Peyer's patch (tissue), 4 donors: ENCODE measurements at regions not wholly inside any gene's neighbourhood (a gene's known extent, or its start where the extent isn't known, plus 50 kb on each side); places are given as distances from the start of the nearest gene placed in this dataset.
A peak's percentile ranks its signal among the peaks of the same experiment; 100 is the strongest.

Experiments
- DNase-seq, 3 donors: peaks; one replicate each; pipeline ENCODE4 v3.0.0-alpha.2; 2017 to 2019
- H3K27ac ChIP-seq, 4 donors: fragments of 200-600 bp; sonication (generic); one replicate each; pipeline ENCODE4 v1.5.1; 2016 to 2019
- H3K27me3 ChIP-seq, 2 donors: fragments of 200-600 bp; sonication (generic); one replicate each; pipeline ENCODE4 v1.5.1; 2019
- H3K36me3 ChIP-seq, 3 donors: fragments of 200-600 bp; sonication (generic); one replicate each; pipeline ENCODE4 v1.5.1; 2016 to 2019
- H3K4me1 ChIP-seq, 4 donors: fragments of 200-600 bp; sonication (generic); one replicate each; pipeline ENCODE4 v1.5.1; 2016 to 2019
- H3K4me3 ChIP-seq, 4 donors: fragments of 200-600 bp; sonication (generic); 1 replicate in 3 of 4; 2 replicates in 1 of 4; pipeline ENCODE4 v1.5.1; 2016 to 2019; ENCODE audit warnings: mild to moderate bottlenecking in 1 of 4
- H3K9me3 ChIP-seq, 4 donors: fragments of 200-600 bp; sonication (generic); one replicate each; pipeline ENCODE4 v1.5.1; 2016 to 2019; ENCODE audit warnings: mild to moderate bottlenecking in 1 of 4
- POLR2A ChIP-seq, 2 donors: fragments of 450-650 bp; IDR thresholded peaks; one replicate each; pipeline ENCODE4 v1.5.1; 2017; ENCODE audit warnings: antibody characterized with exemption in 2 of 2, mild to moderate bottlenecking in 2 of 2, moderate library complexity in 2 of 2
- TF ChIP-seq, protein P1 (sequence below), 6 experiments: fragments of 450-650 bp in 4 of 6; fragments of 200-600 bp in 2 of 6; sonication (generic) in 1 of 6; IDR thresholded peaks; one replicate each; pipeline ENCODE4 v1.5.1; 2017 to 2019; ENCODE audit warnings: antibody characterized with exemption in 6 of 6, mild to moderate bottlenecking in 3 of 6, moderate library complexity in 1 of 6

DNA sequence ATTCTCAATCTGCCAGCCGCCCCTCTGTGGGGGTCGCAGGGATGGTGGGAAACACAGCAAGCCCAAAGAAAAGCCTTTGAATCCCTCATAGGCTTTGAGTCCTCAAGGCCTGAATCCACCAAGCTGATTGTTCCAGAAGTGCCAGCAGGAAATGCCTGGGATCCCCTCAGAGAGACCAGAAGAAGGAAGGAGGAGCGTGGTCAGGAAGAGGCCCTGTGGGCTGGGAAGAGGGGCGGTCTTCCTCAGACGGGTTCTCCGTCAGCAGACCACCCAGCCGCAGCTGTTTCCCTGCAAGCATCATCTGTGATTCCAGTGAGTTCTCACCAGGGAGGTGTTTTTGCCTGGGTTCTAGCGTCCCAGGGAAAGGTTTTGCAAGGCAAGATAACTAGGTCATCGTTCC, 190.0 kb upstream of the KLF6 start:
- Histone ChIP-seq H3K4me1 (no peaks in the 10 kb centered on the region), H3K27ac (no peak overlapping the region), H3K4me3 (no peak overlapping the region), H3K9me3 (no peaks in the 10 kb centered on the region), H3K27me3 (no peaks in the 10 kb centered on the region), H3K36me3 (peaks cover 0 to 2% (median 0%) of the 10 kb centered on the region in 3 donors)
- no peak for DNase-seq
- TF ChIP-seq, protein P1, sequence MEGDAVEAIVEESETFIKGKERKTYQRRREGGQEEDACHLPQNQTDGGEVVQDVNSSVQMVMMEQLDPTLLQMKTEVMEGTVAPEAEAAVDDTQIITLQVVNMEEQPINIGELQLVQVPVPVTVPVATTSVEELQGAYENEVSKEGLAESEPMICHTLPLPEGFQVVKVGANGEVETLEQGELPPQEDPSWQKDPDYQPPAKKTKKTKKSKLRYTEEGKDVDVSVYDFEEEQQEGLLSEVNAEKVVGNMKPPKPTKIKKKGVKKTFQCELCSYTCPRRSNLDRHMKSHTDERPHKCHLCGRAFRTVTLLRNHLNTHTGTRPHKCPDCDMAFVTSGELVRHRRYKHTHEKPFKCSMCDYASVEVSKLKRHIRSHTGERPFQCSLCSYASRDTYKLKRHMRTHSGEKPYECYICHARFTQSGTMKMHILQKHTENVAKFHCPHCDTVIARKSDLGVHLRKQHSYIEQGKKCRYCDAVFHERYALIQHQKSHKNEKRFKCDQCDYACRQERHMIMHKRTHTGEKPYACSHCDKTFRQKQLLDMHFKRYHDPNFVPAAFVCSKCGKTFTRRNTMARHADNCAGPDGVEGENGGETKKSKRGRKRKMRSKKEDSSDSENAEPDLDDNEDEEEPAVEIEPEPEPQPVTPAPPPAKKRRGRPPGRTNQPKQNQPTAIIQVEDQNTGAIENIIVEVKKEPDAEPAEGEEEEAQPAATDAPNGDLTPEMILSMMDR (IDR thresholded peaks at IDR 0.05), result no peak
- no peak for TF ChIP-seq POLR2A (IDR thresholded peaks at IDR 0.05)

DNA sequence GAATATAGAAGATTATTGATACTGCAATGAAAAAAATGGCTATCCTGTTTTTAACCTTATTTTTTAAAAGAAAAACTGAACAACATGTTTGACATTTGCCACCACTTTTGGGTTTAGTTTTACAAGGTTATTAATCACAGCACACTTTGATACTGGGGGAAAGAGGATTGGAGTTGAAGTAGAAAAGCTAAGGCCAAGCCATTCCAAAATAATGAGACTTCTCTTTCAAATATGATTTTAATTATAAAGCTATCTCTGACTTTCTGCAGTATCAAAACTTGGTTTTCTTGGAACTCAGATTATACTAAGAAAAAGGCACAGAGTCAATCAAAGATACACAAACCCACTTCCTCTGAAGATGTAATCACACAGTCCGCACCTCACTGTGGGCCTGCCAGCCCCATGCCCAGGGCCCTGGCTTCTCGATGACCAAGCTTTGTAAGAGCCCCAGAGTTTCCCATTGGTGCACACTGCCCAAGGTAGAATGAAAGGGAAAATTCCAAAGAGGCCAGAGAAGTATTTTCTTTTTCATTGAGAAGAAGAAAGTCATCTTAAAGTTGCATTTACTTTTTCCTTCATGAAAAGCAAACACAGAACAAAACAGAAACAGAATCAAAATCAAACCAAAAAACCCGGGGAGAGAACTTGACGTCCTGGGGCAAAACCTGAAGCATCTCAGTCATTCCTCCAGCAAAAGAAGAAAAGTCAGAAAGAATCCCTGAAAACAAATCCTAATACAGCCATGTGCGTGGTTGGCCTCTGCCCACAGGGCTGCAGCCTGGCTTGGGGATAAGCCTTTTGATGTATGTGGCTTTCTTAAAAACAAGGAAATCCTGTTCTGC, 187.7 kb upstream of the KLF6 start:
- Histone ChIP-seq H3K27me3 (no peaks in the 10 kb centered on the region), H3K4me1 (peaks cover 0 to 4% (median 0%) of the 10 kb centered on the region in 4 donors), H3K36me3 (peaks cover 0 to 2% (median 0%) of the 10 kb centered on the region in 3 donors), H3K9me3 (no peaks in the 10 kb centered on the region), H3K4me3 (no peak overlapping the region), H3K27ac (peak overlapping the region; percentile 9 to 52 (median 12))
- no peak for DNase-seq
- no peak for TF ChIP-seq POLR2A (IDR thresholded peaks at IDR 0.05)
- TF ChIP-seq, protein P1 (IDR thresholded peaks at IDR 0.05), result no peak

DNA sequence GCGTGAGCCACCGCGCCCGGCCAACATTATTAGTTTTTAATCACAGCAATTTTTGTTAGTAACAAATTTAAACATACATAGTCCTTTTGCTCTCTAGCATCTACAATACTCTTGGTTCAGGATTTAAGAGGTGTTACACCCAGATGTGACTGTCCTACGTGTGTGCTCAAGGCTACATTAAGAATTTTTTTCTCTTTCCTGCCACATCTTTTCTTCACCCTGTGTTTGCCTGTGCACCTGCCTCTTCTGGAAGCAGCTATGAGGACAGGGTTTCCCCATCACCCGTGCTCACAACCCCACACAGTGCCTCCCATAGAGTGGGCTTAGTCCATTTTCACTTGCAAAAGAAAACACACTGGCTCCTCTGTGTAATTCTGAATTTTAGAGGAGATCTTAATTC, 186.7 kb upstream of the KLF6 start:
- Histone ChIP-seq H3K4me1 (peaks cover 0 to 4% (median 0%) of the 10 kb centered on the region in 4 donors), H3K9me3 (no peaks in the 10 kb centered on the region), H3K4me3 (no peak overlapping the region), H3K36me3 (peaks cover 0 to 2% (median 0%) of the 10 kb centered on the region in 3 donors), H3K27me3 (no peaks in the 10 kb centered on the region), H3K27ac (peak overlapping the region in 2 of 4 donors; percentile 41 to 47)
- DNase-seq, result no peak
- TF ChIP-seq, protein P1 (IDR thresholded peaks at IDR 0.05), result no peak
- TF ChIP-seq POLR2A (IDR thresholded peaks at IDR 0.05), result no peak

DNA sequence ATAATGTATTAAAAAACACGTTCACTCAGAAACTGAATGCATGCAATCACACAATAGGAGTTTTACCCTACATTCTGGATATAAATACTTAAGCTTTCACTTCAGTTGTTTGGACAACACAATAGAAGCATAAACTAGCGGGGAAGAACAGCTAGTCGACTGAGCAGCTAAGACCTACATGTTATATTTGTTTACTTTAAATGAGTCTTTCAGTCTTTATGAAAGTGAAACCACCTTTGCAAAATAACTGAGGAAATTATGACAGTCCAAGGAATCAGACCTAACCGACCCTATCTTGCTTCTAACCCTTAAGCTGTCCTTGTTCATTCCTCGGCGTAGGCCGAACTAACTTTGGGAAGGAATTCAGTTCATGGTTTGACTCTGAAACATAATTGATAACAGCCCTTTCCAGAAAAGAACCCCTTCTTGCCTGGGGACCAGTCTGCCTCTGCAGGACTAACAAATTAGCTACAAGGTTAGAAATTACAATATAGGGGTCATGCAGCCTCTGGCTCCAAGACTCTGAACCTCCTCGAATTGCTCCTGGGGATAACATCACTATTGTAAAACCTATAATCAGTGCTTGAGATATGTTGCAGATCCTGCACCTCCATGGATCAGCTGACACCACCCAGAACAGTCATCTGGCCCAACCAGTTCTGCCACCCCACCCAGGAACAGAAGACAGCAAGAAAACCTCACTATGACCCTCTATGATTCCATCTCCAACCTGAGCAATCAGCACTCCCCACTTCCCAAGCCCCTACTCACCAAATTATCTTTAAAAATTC, 185.1 kb upstream of the KLF6 start:
- H3K4me1 ChIP-seq, result peaks cover 0 to 4% (median 0%) of the 10 kb centered on the region in 4 donors
- H3K27ac ChIP-seq, result peak overlapping the region in 2 of 4 donors; percentile 35 to 64
- H3K9me3 ChIP-seq, result no peaks in the 10 kb centered on the region
- H3K36me3 ChIP-seq, result peaks cover 0 to 2% (median 0%) of the 10 kb centered on the region in 3 donors
- DNase-seq, result no peak
- no peak for TF ChIP-seq POLR2A (IDR thresholded peaks at IDR 0.05)
- TF ChIP-seq, protein P1 (IDR thresholded peaks at IDR 0.05), result no peak
- H3K4me3 ChIP-seq, result peak overlapping the region in 1 of 4 donors; percentile 13
- no peaks in the 10 kb centered on the region for H3K27me3 ChIP-seq

DNA sequence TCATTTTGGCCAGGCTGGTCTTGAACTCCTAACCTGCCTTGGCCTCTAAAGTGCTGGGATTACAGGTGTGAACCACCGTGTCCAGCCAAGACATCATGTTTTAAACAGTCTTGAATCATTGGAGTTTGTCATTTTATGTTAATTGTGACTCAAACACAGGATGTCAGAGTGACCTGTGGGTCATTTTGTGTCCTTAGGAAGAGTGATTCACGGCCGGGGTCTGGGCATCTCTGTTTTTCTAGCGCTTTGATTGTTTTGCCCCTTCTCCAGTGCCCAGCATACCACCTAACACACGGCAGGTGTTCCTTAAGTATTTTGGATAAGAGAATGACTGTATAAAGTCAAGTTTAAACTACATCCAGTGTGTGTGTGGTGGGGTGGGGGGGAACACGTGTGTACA, 183.7 kb upstream of the KLF6 start:
- Histone ChIP-seq H3K9me3 (no peaks in the 10 kb centered on the region), H3K27ac (no peak overlapping the region), H3K4me3 (no peak overlapping the region), H3K4me1 (peaks cover 0 to 9% (median 0%) of the 10 kb centered on the region in 4 donors), H3K36me3 (peaks cover 0 to 2% (median 0%) of the 10 kb centered on the region in 3 donors), H3K27me3 (no peaks in the 10 kb centered on the region)
- no peak for DNase-seq
- no peak for TF ChIP-seq POLR2A (IDR thresholded peaks at IDR 0.05)
- TF ChIP-seq, protein P1 (IDR thresholded peaks at IDR 0.05), result no peak
